ENCODE measurements at regions not wholly inside any gene's neighbourhood (a gene's known extent, or its start where the extent isn't known, plus 50 kb on each side); places are given as distances from the start of the nearest gene placed in this dataset.

DNA sequence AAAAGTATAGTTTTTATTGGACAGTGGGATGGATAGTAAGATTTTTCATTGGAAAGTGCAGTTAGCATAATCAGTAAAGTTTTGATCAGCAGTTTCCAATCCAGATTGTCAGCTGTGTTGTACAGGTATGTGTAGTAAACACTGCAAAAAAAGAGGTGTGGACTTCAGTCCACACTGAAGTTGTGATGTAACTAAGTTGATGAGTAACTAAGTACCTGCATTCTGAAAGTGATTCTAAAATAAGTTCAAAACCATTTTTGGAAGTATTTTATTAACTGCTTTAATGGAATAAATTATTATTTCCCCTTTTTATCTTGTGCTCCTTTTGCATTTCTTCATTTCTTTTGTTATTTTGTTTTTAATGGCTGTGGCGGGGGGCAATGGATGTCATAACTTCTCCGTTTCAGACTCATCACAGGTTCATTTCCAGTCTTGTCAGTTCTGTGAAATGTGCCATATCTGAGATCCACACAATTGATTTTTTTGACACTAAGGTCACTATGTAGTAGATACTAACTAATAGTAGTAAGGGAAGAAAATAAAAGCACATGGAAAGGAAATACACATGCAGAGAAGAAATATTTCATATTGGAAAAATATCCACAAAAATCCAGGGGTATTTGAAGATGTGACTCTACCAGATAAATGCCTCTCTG lies 247.5 kb downstream of the GABRG1 start:
- ChIA-PET POLR2A (no interaction called here), CTCF (no interaction called here)
- TF ChIP-seq, protein P1, sequence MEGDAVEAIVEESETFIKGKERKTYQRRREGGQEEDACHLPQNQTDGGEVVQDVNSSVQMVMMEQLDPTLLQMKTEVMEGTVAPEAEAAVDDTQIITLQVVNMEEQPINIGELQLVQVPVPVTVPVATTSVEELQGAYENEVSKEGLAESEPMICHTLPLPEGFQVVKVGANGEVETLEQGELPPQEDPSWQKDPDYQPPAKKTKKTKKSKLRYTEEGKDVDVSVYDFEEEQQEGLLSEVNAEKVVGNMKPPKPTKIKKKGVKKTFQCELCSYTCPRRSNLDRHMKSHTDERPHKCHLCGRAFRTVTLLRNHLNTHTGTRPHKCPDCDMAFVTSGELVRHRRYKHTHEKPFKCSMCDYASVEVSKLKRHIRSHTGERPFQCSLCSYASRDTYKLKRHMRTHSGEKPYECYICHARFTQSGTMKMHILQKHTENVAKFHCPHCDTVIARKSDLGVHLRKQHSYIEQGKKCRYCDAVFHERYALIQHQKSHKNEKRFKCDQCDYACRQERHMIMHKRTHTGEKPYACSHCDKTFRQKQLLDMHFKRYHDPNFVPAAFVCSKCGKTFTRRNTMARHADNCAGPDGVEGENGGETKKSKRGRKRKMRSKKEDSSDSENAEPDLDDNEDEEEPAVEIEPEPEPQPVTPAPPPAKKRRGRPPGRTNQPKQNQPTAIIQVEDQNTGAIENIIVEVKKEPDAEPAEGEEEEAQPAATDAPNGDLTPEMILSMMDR (IDR thresholded peaks at IDR 0.05) = no peak
- H3K4me1 Mint-ChIP-seq = no peaks in the 10 kb centered on the region
- H3K27ac Mint-ChIP-seq = no peak overlapping the region
- ATAC-seq (ENCODE audit: low read depth) (no peak), DNase-seq (no peak)
- intact Hi-C loops (cut with micrococcal nuclease) = no loop called here
- no peak overlapping the region for H3K4me3 Mint-ChIP-seq
- no peaks in the 10 kb centered on the region for H3K36me3 Mint-ChIP-seq (ENCODE audit: low read depth)
- no peaks in the 10 kb centered on the region for H3K27me3 Mint-ChIP-seq
- peaks cover 5% of the 10 kb centered on the region for H3K9me3 Mint-ChIP-seq

DNA sequence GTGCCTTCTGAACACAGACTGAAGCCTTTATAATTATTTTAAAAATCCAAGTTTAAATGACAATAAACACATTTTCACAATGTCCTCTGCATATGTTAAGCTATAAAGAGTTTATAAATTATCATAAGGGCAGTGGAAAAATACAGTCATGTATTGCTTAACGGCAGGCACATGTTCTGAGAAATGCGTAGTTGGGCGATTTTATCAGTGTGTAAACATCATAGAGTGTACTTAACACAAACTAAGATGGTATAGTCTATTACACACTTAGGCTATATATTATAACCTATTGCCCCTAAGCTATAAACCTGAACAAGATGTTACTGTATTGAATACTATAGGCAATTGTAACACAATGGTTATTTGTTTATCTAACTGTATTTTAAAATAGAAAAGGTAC lies 254.7 kb downstream of the GABRG1 start:
- intact Hi-C loops (cut with micrococcal nuclease) = no loop called here
- CTCF ChIA-PET = no interaction called here

DNA sequence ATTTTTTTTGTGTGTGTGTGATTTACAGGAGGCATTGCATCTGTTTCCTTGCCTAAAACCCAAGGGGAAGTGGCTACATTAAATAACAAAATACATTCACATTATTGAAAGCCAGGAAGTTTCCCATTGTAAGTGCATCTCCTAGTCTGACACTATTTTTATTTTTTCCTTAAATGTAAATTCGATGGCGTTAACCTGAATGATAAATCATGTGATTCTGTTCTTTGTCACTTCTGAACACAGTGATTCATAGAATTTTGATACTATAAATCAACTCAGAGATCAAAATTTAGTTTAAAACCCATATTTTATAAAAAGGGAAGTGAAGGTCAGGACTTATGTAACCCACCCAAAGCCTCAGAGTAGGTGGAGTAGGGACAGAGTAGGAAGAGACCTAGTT lies 258.1 kb downstream of the GABRG1 start:
- no peaks in the 10 kb centered on the region for H3K36me3 Mint-ChIP-seq (ENCODE audit: low read depth)
- no peak overlapping the region for H3K4me3 Mint-ChIP-seq
- TF ChIP-seq, protein P1 (IDR thresholded peaks at IDR 0.05) = no peak
- ATAC-seq (ENCODE audit: low read depth) (no peak), DNase-seq (no peak)
- H3K4me1 Mint-ChIP-seq = no peaks in the 10 kb centered on the region
- no peaks in the 10 kb centered on the region for H3K27me3 Mint-ChIP-seq
- ChIA-PET POLR2A (no interaction called here), CTCF (no interaction called here)
- intact Hi-C loops (cut with micrococcal nuclease) = no loop called here
- peaks cover 2% of the 10 kb centered on the region for H3K9me3 Mint-ChIP-seq
- no peak overlapping the region for H3K27ac Mint-ChIP-seq

More for the DNA sequence above, 254.7 kb downstream of the GABRG1 start:
- POLR2A ChIA-PET = no interaction called here
- Mint-ChIP-seq H3K27me3 (no peaks in the 10 kb centered on the region), H3K27ac (no peak overlapping the region), H3K4me3 (no peak overlapping the region), H3K36me3 (ENCODE audit: low read depth) (no peaks in the 10 kb centered on the region), H3K4me1 (no peaks in the 10 kb centered on the region), H3K9me3 (peaks cover 4% of the 10 kb centered on the region)
- DNase-seq = no peak
- TF ChIP-seq, protein P1 (IDR thresholded peaks at IDR 0.05) = no peak
- ATAC-seq (ENCODE audit: low read depth) = no peak

DNA sequence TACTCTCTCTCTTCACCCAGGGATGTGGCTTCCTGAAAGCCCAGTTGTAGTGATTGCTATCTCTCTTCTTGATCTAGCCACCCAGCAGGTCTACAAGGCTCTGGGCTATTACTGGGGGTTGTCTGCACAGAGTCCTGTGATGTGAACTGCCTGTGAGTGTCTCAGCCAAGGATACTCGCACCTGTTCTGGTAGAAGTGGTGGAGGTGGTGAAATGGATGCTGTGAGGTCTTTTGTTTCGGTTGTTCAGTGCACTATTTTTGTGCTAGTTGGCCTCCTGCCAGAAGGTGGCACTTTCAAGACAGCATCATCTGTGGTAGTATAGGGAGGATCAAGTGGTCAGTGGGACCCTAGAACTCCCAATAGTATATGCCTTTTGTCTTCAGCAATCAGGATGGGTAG lies 268.0 kb downstream of the GABRG1 start:
- ATAC-seq (ENCODE audit: low read depth) = no peak

DNA sequence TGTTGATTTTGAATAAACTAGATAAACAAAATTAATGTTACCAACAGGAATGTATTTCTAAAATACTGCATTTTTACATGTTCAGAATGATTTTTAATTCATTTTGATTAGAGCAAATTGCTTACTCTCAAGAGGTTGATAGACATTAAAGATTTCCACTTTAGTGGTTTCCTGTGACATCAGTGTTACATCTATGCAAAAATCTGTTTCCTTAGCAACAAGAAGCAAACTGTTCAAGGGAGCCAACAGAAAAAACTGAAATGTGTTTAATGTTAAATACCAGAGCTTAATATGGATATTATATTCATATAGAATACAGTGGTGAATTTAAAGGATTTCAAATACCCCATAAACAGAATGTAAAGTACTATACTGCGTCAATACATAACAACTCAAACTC lies 277.8 kb downstream of the GABRG1 start:
- intact Hi-C loops (cut with micrococcal nuclease) = no loop called here
- ChIA-PET POLR2A (no interaction called here), CTCF (no interaction called here)

More for the DNA sequence above, 268.0 kb downstream of the GABRG1 start:
- Mint-ChIP-seq H3K4me3 (no peak overlapping the region), H3K27ac (no peak overlapping the region), H3K27me3 (no peaks in the 10 kb centered on the region), H3K9me3 (peaks cover 11% of the 10 kb centered on the region), H3K4me1 (no peaks in the 10 kb centered on the region), H3K36me3 (ENCODE audit: low read depth) (no peaks in the 10 kb centered on the region)
- TF ChIP-seq, protein P1 (IDR thresholded peaks at IDR 0.05) = no peak
- ChIA-PET CTCF (no interaction called here), POLR2A (no interaction called here)
- intact Hi-C loops (cut with micrococcal nuclease) = no loop called here
- DNase-seq = no peak

More for the DNA sequence above, 277.8 kb downstream of the GABRG1 start:
- H3K4me3 Mint-ChIP-seq = no peak overlapping the region
- TF ChIP-seq, protein P1 (IDR thresholded peaks at IDR 0.05) = no peak
- H3K9me3 Mint-ChIP-seq = peaks cover 7% of the 10 kb centered on the region
- DNase-seq = no peak
- no peaks in the 10 kb centered on the region for H3K36me3 Mint-ChIP-seq (ENCODE audit: low read depth)
- H3K27ac Mint-ChIP-seq = no peak overlapping the region
- ATAC-seq (ENCODE audit: low read depth) = no peak
- no peaks in the 10 kb centered on the region for H3K4me1 Mint-ChIP-seq
- H3K27me3 Mint-ChIP-seq = no peaks in the 10 kb centered on the region
